Hematopoietic multipotent progenitor cell treated with erythropoietin and hydrocortisone succinate and interleukin-3 and kit ligand, for 8 days (in vitro differentiated cells): ENCODE measurements at regions not wholly inside any gene's neighbourhood (a gene's known extent, or its start where the extent isn't known, plus 50 kb on each side); places are given as distances from the start of the nearest gene placed in this dataset.
"Not testable (repeated sequence)": the region's sequence is repeated elsewhere in the genome, so short reads cannot be mapped to it uniquely, and the experiment has no call there.

Experiments used
- DNase-seq: peaks from one replicate; pipeline ENCODE4 v3.0.0-alpha.2; 2015

GRCh38 chr13:64591971-64592370 lies 2638.2 kb downstream of the PCDH9 start:
- no peak for DNase-seq

- no peak for DNase-seq
Measured at GRCh38 chr13:64579331-64579730, 2650.8 kb downstream of the PCDH9 start.

- DNase-seq, result no peak
Measured at GRCh38 chr13:64568748-64569147, 2661.4 kb downstream of the PCDH9 start.

- not testable (repeated sequence) for DNase-seq
Measured at GRCh38 chr13:64558031-64558430, 2672.1 kb downstream of the PCDH9 start.

GRCh38 chr13:64556376-64556775 lies 2673.8 kb downstream of the PCDH9 start:
- DNase-seq, result no peak

- no peak for DNase-seq
Measured at GRCh38 chr13:64553411-64554129, 2676.6 kb downstream of the PCDH9 start.

GRCh38 chr13:64551755-64552154 lies 2678.4 kb downstream of the PCDH9 start:
- no peak for DNase-seq

GRCh38 chr13:64546371-64546770 lies 2683.8 kb downstream of the PCDH9 start:
- no peak for DNase-seq

GRCh38 chr13:64540976-64541375 lies 2689.2 kb downstream of the PCDH9 start:
- DNase-seq, result no peak

GRCh38 chr13:64540468-64540867 lies 2689.7 kb downstream of the PCDH9 start:
- DNase-seq, result no peak

GRCh38 chr13:64538711-64539110 lies 2691.4 kb downstream of the PCDH9 start:
- DNase-seq, result no peak

- DNase-seq, result no peak
Measured at GRCh38 chr13:64534302-64534701, 2695.8 kb downstream of the PCDH9 start.

- no peak for DNase-seq
Measured at GRCh38 chr13:64531400-64531799, 2698.7 kb downstream of the PCDH9 start.

- DNase-seq, result peak; percentile 13
Measured at GRCh38 chr13:64529874-64530485, 2700.2 kb downstream of the PCDH9 start.

GRCh38 chr13:64528838-64529237 lies 2701.3 kb downstream of the PCDH9 start:
- DNase-seq, result no peak

GRCh38 chr13:64527561-64527960 lies 2702.6 kb downstream of the PCDH9 start:
- DNase-seq, result no peak

GRCh38 chr13:64525687-64526086 lies 2704.4 kb downstream of the PCDH9 start:
- DNase-seq, result no peak

- no peak for DNase-seq
Measured at GRCh38 chr13:64510747-64511146, 2719.4 kb downstream of the PCDH9 start.

GRCh38 chr13:64506246-64506645 lies 2723.9 kb downstream of the PCDH9 start:
- no peak for DNase-seq

GRCh38 chr13:64505336-64505910 lies 2724.7 kb downstream of the PCDH9 start:
- DNase-seq, result no peak

GRCh38 chr13:64488731-64489130 lies 2741.4 kb downstream of the PCDH9 start:
- no peak for DNase-seq

- DNase-seq, result no peak
Measured at GRCh38 chr13:64482373-64482772, 2747.8 kb downstream of the PCDH9 start.

GRCh38 chr13:64480672-64481071 lies 2749.5 kb downstream of the PCDH9 start:
- DNase-seq, result no peak

GRCh38 chr13:64480211-64480610 lies 2749.9 kb downstream of the PCDH9 start:
- DNase-seq, result no peak
